Prostate gland (tissue), 2 donors: ENCODE measurements at regions not wholly inside any gene's neighbourhood (a gene's known extent, or its start where the extent isn't known, plus 50 kb on each side); places are given as distances from the start of the nearest gene placed in this dataset.
"Not testable (repeated sequence)": the region's sequence is repeated elsewhere in the genome, so short reads cannot be mapped to it uniquely, and the experiment has no call there.

Source experiments
- POLR2A ChIP-seq: fragments of 450-650 bp; IDR thresholded peaks from one replicate; pipeline ENCODE4 v1.6.1; 2016; ENCODE audit warnings: antibody characterized with exemption, mild to moderate bottlenecking
- POLR2AphosphoS5 ChIP-seq: sonication (generic); formaldehyde crosslinking; IDR thresholded peaks from one replicate; pipeline ENCODE4 v1.6.1; 2017; ENCODE audit warnings: antibody characterized with exemption
- TF ChIP-seq, protein P1 (sequence below), 4 experiments: fragments of 200-600 bp in 2 of 4; fragments of 450-650 bp in 2 of 4; sonication (generic) in 2 of 4; IDR thresholded peaks; 1 replicate in 3 of 4; 2 replicates in 1 of 4; pipeline ENCODE4 v1.5.1; 2016 to 2019; ENCODE audit warnings: antibody characterized with exemption in 4 of 4, mild to moderate bottlenecking in 2 of 4, moderate library complexity in 2 of 4

DNA sequence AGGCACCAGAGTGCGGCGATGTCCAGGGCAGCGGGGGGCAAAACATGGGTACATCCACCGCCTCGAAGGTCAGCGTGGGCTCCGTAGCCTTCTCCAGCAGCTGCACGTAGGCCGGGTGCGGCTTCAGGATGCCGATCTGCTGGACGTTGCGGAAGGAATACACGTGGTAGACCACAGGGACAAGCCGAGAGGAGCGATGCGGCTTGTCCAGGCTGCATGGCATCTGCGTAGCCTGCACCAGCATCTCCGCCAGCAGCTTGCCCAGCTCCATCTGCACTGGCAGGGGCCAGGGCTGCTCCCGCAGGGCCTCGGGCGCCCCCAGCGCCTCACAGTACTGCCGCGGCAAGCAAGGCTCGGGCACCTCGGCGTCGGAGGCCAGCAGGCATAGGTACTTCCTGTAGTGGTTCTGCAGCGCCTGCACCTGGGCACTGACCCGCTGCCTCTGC is 73.6 kb upstream of the MED13 start:
- not testable (repeated sequence) for TF ChIP-seq POLR2A, POLR2AphosphoS5
- TF ChIP-seq, protein P1, sequence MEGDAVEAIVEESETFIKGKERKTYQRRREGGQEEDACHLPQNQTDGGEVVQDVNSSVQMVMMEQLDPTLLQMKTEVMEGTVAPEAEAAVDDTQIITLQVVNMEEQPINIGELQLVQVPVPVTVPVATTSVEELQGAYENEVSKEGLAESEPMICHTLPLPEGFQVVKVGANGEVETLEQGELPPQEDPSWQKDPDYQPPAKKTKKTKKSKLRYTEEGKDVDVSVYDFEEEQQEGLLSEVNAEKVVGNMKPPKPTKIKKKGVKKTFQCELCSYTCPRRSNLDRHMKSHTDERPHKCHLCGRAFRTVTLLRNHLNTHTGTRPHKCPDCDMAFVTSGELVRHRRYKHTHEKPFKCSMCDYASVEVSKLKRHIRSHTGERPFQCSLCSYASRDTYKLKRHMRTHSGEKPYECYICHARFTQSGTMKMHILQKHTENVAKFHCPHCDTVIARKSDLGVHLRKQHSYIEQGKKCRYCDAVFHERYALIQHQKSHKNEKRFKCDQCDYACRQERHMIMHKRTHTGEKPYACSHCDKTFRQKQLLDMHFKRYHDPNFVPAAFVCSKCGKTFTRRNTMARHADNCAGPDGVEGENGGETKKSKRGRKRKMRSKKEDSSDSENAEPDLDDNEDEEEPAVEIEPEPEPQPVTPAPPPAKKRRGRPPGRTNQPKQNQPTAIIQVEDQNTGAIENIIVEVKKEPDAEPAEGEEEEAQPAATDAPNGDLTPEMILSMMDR (IDR thresholded peaks at IDR 0.05): not testable (repeated sequence)
